ENCODE measurements at regions not wholly inside any gene's neighbourhood (a gene's known extent, or its start where the extent isn't known, plus 50 kb on each side); places are given as distances from the start of the nearest gene placed in this dataset.

DNA sequence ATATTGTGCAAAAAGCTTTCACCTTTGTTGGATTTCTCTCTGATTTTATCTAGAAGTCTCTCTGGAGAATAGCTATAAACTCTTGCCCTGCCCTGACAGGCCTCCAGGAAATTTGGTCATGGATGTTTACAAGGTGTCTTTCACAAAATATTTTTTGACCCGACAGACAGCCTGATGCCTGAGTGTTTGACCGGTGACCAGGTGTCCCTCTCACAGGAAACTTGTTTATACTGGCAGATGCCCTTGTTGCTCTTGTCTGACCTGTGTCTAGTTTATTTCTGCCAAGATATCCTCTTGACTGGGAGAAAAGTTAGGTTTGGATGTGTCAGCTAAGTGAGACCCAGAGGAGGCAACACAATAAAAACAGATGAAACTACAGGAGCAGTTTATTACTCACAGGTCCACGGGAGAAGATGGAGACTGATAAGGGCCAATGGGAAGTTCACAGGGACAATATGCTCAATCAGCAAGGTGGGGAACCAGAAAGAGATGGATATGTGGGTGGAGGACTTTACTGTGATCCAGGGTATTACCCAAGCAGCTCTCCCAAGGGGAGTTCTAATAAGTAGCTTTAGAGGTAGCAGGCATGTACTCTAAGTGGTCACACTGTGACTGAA lies 243.3 kb downstream of the ARAP2 start:
- H3K4me3 ChIP-seq (replicated peaks; ENCODE audit: low read depth, low read length) = no peak overlapping the region
- no peak for DNase-seq (ENCODE audit: extremely low read depth, low read depth)
- TF ChIP-seq, protein P1, sequence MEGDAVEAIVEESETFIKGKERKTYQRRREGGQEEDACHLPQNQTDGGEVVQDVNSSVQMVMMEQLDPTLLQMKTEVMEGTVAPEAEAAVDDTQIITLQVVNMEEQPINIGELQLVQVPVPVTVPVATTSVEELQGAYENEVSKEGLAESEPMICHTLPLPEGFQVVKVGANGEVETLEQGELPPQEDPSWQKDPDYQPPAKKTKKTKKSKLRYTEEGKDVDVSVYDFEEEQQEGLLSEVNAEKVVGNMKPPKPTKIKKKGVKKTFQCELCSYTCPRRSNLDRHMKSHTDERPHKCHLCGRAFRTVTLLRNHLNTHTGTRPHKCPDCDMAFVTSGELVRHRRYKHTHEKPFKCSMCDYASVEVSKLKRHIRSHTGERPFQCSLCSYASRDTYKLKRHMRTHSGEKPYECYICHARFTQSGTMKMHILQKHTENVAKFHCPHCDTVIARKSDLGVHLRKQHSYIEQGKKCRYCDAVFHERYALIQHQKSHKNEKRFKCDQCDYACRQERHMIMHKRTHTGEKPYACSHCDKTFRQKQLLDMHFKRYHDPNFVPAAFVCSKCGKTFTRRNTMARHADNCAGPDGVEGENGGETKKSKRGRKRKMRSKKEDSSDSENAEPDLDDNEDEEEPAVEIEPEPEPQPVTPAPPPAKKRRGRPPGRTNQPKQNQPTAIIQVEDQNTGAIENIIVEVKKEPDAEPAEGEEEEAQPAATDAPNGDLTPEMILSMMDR (IDR thresholded peaks at IDR 0.05; ENCODE audit: low read depth, low read length, missing control alignments) = no peak

DNA sequence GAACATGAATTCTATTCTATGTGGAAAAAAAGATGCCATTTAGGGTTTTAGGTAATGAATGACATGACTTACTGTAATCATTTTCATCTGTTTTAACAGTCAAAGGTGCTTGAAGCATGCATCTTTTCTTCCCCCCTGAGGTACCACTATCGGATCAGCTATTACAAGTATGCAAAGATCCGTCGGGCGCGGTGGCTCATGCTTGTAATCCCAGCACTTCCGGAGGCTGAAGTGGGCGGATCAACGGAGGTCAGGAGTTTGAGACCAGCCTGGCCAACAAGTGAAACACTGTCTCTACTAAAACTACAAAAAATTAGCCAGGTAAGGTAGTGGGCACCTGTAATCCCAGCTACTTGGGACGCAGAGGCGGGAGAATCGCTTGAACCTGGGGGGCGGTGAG lies 241.3 kb downstream of the ARAP2 start:
- no peak overlapping the region for H3K4me3 ChIP-seq (replicated peaks; ENCODE audit: low read depth, low read length)
- no peak for DNase-seq (ENCODE audit: extremely low read depth, low read depth)
- TF ChIP-seq, protein P1 (IDR thresholded peaks at IDR 0.05; ENCODE audit: low read depth, low read length, missing control alignments) = no peak

DNA sequence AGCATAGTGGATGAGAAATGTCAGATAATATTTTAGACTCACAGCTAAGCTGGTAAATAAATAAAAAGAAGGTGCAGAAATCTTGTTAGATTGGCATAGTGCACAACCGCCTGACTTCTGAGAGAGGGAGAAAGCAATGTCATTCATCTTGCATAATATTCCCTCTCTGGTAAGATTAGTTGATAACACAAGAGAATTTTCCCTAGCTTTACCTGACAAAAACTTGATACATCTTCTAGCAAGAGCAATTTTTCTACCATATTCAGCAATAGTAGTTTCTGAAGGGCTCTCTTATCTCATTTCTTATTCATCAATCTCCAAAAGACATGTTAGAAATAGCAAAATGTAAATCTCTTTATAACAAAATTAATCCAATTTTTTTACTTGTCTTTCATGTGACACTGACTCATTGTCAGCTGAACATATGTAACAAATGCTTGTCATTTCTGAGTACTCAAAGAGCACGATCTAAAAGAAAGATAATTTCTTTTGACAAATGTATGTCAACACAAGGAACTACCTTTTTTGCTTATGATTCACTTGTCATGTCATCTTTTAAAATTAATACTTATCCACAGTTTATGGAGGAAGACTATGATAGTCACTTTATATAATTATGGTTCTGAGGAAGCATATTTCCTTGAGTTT lies 240.0 kb downstream of the ARAP2 start:
- TF ChIP-seq, protein P1 (IDR thresholded peaks at IDR 0.05; ENCODE audit: low read depth, low read length, missing control alignments) = no peak
- H3K4me3 ChIP-seq (replicated peaks; ENCODE audit: low read depth, low read length) = no peak overlapping the region
- no peak for DNase-seq (ENCODE audit: extremely low read depth, low read depth)

DNA sequence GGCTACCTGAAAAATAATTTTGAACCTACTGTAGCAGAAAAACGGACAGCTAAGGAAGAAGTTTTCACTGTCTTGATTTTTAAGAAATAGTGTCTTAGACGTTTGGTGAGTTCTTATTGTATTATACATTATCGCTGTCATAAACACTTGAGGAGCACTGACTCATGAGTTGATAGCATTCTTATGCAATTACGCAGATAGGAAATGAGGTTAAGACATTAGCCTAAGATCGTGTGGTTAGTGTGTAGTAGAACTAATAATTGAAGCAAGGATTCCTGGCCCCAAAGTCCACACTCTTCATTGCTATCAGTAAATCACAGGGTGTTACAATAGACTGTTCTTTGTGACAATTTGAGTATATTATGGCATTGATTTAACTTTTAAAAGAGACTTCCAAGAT lies 238.1 kb downstream of the ARAP2 start:
- no peak overlapping the region for H3K4me3 ChIP-seq (replicated peaks; ENCODE audit: low read depth, low read length)
- DNase-seq (ENCODE audit: extremely low read depth, low read depth) = no peak
- TF ChIP-seq, protein P1 (IDR thresholded peaks at IDR 0.05; ENCODE audit: low read depth, low read length, missing control alignments) = no peak

DNA sequence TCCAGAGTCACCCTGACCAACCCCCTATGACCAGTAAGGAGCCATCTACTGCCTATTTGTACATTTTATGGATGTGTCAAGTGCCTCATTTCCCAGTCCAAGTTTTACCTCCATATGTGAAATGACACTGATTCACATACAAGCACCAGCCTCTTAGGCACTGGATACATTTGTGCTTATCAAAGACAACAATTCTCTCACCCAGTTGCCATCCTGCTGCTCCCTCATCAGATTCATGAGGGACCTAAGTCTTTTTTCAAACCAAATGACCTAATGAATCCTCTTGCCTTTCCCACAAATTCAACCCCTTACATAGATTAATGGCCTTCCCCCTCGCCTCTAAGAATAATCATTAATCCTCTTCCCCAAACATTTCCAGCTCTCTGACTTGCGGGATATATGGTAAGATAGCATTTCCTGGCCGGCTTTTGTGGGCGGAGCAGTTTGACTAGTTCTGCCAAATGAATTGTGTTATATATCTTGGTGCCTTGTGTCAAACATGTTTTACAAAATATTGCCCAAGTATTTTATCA lies 233.9 kb downstream of the ARAP2 start:
- no peak overlapping the region for H3K4me3 ChIP-seq (replicated peaks; ENCODE audit: low read depth, low read length)
- TF ChIP-seq, protein P1 (IDR thresholded peaks at IDR 0.05; ENCODE audit: low read depth, low read length, missing control alignments) = no peak
- DNase-seq (ENCODE audit: extremely low read depth, low read depth) = no peak

DNA sequence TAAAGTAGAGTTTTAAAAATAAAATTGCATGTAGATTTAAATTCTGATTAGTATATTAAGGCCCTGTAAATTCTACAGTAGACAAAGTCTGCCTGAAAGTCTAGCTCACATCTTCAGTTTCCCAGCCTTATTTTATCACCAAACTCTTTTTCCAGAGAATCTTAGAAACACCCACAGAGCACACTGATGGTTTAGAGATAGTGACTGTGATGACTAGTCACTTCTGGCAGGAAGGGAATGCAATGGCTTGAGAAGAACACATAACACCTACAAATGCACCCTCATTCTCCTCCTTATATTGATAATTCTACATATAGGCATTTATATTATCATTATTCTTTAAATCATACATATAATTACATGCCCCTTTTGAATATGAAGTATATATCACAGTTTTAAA lies 232.9 kb downstream of the ARAP2 start:
- no peak for DNase-seq (ENCODE audit: extremely low read depth, low read depth)
- TF ChIP-seq, protein P1 (IDR thresholded peaks at IDR 0.05; ENCODE audit: low read depth, low read length, missing control alignments) = no peak
- no peak overlapping the region for H3K4me3 ChIP-seq (replicated peaks; ENCODE audit: low read depth, low read length)

All from HFF-Myc (cell line).